ENCODE measurements at regions not wholly inside any gene's neighbourhood (a gene's known extent, or its start where the extent isn't known, plus 50 kb on each side); places are given as distances from the start of the nearest gene placed in this dataset.

- H2AFZ ChIP-seq: no peak overlapping the region
- Mint-ChIP-seq H3K4me1 (no peaks in the 10 kb centered on the region), H3K4me3 (no peak overlapping the region), H3K36me3 (ENCODE audit: low read depth) (no peaks in the 10 kb centered on the region), H3K9me3 (peaks cover 19% of the 10 kb centered on the region), H3K27me3 (ENCODE audit: insufficient read depth, low read depth, poor library complexity) (peaks cover 1% of the 10 kb centered on the region), H3K27ac (no peak overlapping the region)
- DNase-seq (ENCODE audit: low spot score) (peak; percentile 34), ATAC-seq (peak; percentile 47; the same call in 1 of the 3 replicates)
- no peak overlapping the region for H3K4me3 ChIP-seq
- H3K27ac ChIP-seq (ENCODE audit: low read depth): no peak overlapping the region
- no peaks in the 10 kb centered on the region for H3K79me2 ChIP-seq (replicated peaks; ENCODE audit: insufficient read depth)
- TF ChIP-seq JUNB (IDR thresholded peaks at IDR 0.05; ENCODE audit: unreplicated experiment): no peak
- TF ChIP-seq NANOG (IDR thresholded peaks at IDR 0.05; ENCODE audit: borderline replicate concordance): no peak
- no peak for TF ChIP-seq ZNF462 (CRISPR knock-in tag; IDR thresholded peaks at IDR 0.05)
- no peak for TF ChIP-seq POLR2AphosphoS5 (IDR thresholded peaks at IDR 0.05; ENCODE audit: low read depth)
- no peak for TF ChIP-seq ZNF331 (CRISPR knock-in tag; IDR thresholded peaks at IDR 0.05; ENCODE audit: low read depth)
- no peak for TF ChIP-seq CREB1 (CRISPR knock-in tag; IDR thresholded peaks at IDR 0.05; ENCODE audit: low read depth)
- no peaks in the 10 kb centered on the region for H3K4me1 ChIP-seq (ENCODE audit: insufficient read depth)
- no peaks in the 10 kb centered on the region for H3F3A ChIP-seq (replicated peaks; ENCODE audit: low read depth)
- no peaks in the 10 kb centered on the region for H3K9me2 ChIP-seq (ENCODE audit: insufficient read depth)
- H3K27me3 ChIP-seq (ENCODE audit: insufficient read depth): no peaks in the 10 kb centered on the region
- H3K36me3 ChIP-seq (ENCODE audit: insufficient read depth): no peaks in the 10 kb centered on the region
- no peaks in the 10 kb centered on the region for H4K20me1 ChIP-seq (replicated peaks; ENCODE audit: insufficient read depth)
- H3K4me2 ChIP-seq: no peak overlapping the region
These were observed 102.7 kb upstream of the NPTX2 start for GRCh38 chr7:98514211-98515031.

Measured in GM23338 (cell line).